Tibial artery (tissue), 4 donors: ENCODE measurements at regions not wholly inside any gene's neighbourhood (a gene's known extent, or its start where the extent isn't known, plus 50 kb on each side); places are given as distances from the start of the nearest gene placed in this dataset.

Source experiments
- DNase-seq, 2 donors: peaks; one replicate each; pipeline ENCODE4 v3.0.0-alpha.2; 2019
- H3K27ac ChIP-seq, 2 donors: fragments of 200-600 bp; sonication (generic) in 1 of 2; 1 replicate in 1 of 2; 2 replicates in 1 of 2; pipeline ENCODE4 v1.5.1; 2018 to 2019; ENCODE audit warnings: mild to moderate bottlenecking in 1 of 2
- H3K27me3 ChIP-seq, 2 donors: fragments of 200-600 bp; sonication (generic) in 1 of 2; one replicate each; pipeline versions ENCODE4 v1.5.1 to v1.6.0; 2016 to 2019
- H3K36me3 ChIP-seq, 3 donors: fragments of 200-600 bp; sonication (generic) in 2 of 3; one replicate each; pipeline ENCODE4 v1.5.1; 2016 to 2019; ENCODE audit warnings: mild to moderate bottlenecking in 2 of 3
- H3K4me1 ChIP-seq, 4 donors: fragments of 200-600 bp; sonication (generic) in 2 of 4; 1 replicate in 3 of 4; 2 replicates in 1 of 4; pipeline ENCODE4 v1.5.1; 2016 to 2019
- H3K4me3 ChIP-seq, 2 donors: fragments of 200-600 bp; sonication (generic) in 1 of 2; 1 replicate in 1 of 2; 2 replicates in 1 of 2; pipeline ENCODE4 v1.5.1; 2018 to 2019; ENCODE audit warnings: mild to moderate bottlenecking in 2 of 2
- H3K9me3 ChIP-seq, 3 donors: fragments of 200-600 bp; sonication (generic) in 1 of 3; one replicate each; pipeline ENCODE4 v1.5.1; 2016 to 2019
- CTCF ChIP-seq, 2 experiments: fragments of 200-600 bp in 1 of 2; fragments of 450-650 bp in 1 of 2; IDR thresholded peaks; one replicate each; pipeline ENCODE4 v1.5.1; 2017 to 2019; ENCODE audit warnings: antibody characterized with exemption in 2 of 2, mild to moderate bottlenecking in 1 of 2, moderate library complexity in 1 of 2
- intact Hi-C: fragments of 100-400 bp; cut with DNase I; formaldehyde crosslinking; loops from one replicate; pipeline ENCODE4 v1.15.0; 2023; ENCODE audit warnings: low total_unique reads

- no peak for TF ChIP-seq CTCF (IDR thresholded peaks at IDR 0.05)
- intact Hi-C loops: no loop called here
- Histone ChIP-seq H3K9me3 (no peaks in the 10 kb centered on the region), H3K27me3 (no peaks in the 10 kb centered on the region), H3K36me3 (no peaks in the 10 kb centered on the region), H3K27ac (no peak overlapping the region), H3K4me1 (no peaks in the 10 kb centered on the region), H3K4me3 (no peak overlapping the region)
- DNase-seq: no peak
Observed at GRCh38 chrX:26409636-26410035, 193.7 kb downstream of the MAGEB5 start.

GRCh38 chrX:26387906-26388305, 171.9 kb downstream of the MAGEB5 start:
- Histone ChIP-seq H3K27me3 (no peaks in the 10 kb centered on the region), H3K9me3 (no peaks in the 10 kb centered on the region), H3K36me3 (no peaks in the 10 kb centered on the region), H3K4me1 (no peaks in the 10 kb centered on the region), H3K27ac (no peak overlapping the region), H3K4me3 (no peak overlapping the region)
- DNase-seq: no peak
- intact Hi-C loops: no loop called here
- TF ChIP-seq CTCF (IDR thresholded peaks at IDR 0.05): no peak

- Histone ChIP-seq H3K4me1 (no peaks in the 10 kb centered on the region), H3K27me3 (no peaks in the 10 kb centered on the region), H3K27ac (no peak overlapping the region), H3K36me3 (no peaks in the 10 kb centered on the region), H3K9me3 (no peaks in the 10 kb centered on the region), H3K4me3 (no peak overlapping the region)
- no peak for TF ChIP-seq CTCF (IDR thresholded peaks at IDR 0.05)
- intact Hi-C loops: no loop called here
- DNase-seq: no peak
Observed at GRCh38 chrX:26376037-26376708, 160.2 kb downstream of the MAGEB5 start.

- no peaks in the 10 kb centered on the region for H3K9me3 ChIP-seq
- H3K27ac ChIP-seq: no peak overlapping the region
- no peak overlapping the region for H3K4me3 ChIP-seq
- H3K36me3 ChIP-seq: no peaks in the 10 kb centered on the region
- intact Hi-C loops: no loop called here
- H3K27me3 ChIP-seq: no peaks in the 10 kb centered on the region
- no peak for DNase-seq
- H3K4me1 ChIP-seq: no peaks in the 10 kb centered on the region
- TF ChIP-seq CTCF (IDR thresholded peaks at IDR 0.05): no peak
Observed at GRCh38 chrX:26375346-26375745, 159.4 kb downstream of the MAGEB5 start.

GRCh38 chrX:26373829-26374228, 157.9 kb downstream of the MAGEB5 start:
- no peaks in the 10 kb centered on the region for H3K27me3 ChIP-seq
- no peaks in the 10 kb centered on the region for H3K4me1 ChIP-seq
- intact Hi-C loops: no loop called here
- no peak for TF ChIP-seq CTCF (IDR thresholded peaks at IDR 0.05)
- H3K36me3 ChIP-seq: no peaks in the 10 kb centered on the region
- no peak for DNase-seq
- no peaks in the 10 kb centered on the region for H3K9me3 ChIP-seq
- H3K27ac ChIP-seq: no peak overlapping the region
- H3K4me3 ChIP-seq: no peak overlapping the region
